LNCaP clone FGC (cell line): ENCODE measurements at regions not wholly inside any gene's neighbourhood (a gene's known extent, or its start where the extent isn't known, plus 50 kb on each side); places are given as distances from the start of the nearest gene placed in this dataset.

ENCODE experiments used
- DNase-seq: peaks from one replicate; pipeline ENCODE4 v3.0.0-alpha.2; 2011; ENCODE audit warnings: low read depth
- H3K4me3 ChIP-seq: 2 replicates; pipeline ENCODE4 v1.5.1; 2011; ENCODE audit warnings: mild to moderate bottlenecking, low read depth, low read length, control low read depth
- CTCF ChIP-seq: IDR thresholded peaks from 2 replicates; pipeline ENCODE4 v1.5.1; 2012; ENCODE audit warnings: mild to moderate bottlenecking; ENCODE audit not compliant: control insufficient read depth, insufficient read depth; ENCODE audit errors: extremely low read depth

GRCh38 chr4:19693936-19694570, 557.7 kb upstream of the SLIT2 start:
- no peak for TF ChIP-seq CTCF
- no peak for DNase-seq
- no peak overlapping the region for H3K4me3 ChIP-seq

- TF ChIP-seq CTCF = no peak
- no peak for DNase-seq
These were observed 562.2 kb upstream of the SLIT2 start for GRCh38 chr4:19689511-19689910.

GRCh38 chr4:19686456-19686855, 565.2 kb upstream of the SLIT2 start:
- DNase-seq = no peak
- no peak for TF ChIP-seq CTCF
- no peak overlapping the region for H3K4me3 ChIP-seq

More at GRCh38 chr4:19689511-19689910, 562.2 kb upstream of the SLIT2 start:
- no peak overlapping the region for H3K4me3 ChIP-seq

- no peak overlapping the region for H3K4me3 ChIP-seq
- DNase-seq = no peak
- TF ChIP-seq CTCF = no peak
These were observed 567.6 kb upstream of the SLIT2 start for GRCh38 chr4:19684084-19684483.

GRCh38 chr4:19683426-19683825, 568.3 kb upstream of the SLIT2 start:
- no peak overlapping the region for H3K4me3 ChIP-seq
- no peak for DNase-seq
- TF ChIP-seq CTCF = no peak

- TF ChIP-seq CTCF = no peak
- no peak for DNase-seq
- no peak overlapping the region for H3K4me3 ChIP-seq
These were observed 574.5 kb upstream of the SLIT2 start for GRCh38 chr4:19677211-19677610.

GRCh38 chr4:19675172-19675811, 576.4 kb upstream of the SLIT2 start:
- no peak overlapping the region for H3K4me3 ChIP-seq
- no peak for TF ChIP-seq CTCF
- no peak for DNase-seq
